ENCODE measurements at regions not wholly inside any gene's neighbourhood (a gene's known extent, or its start where the extent isn't known, plus 50 kb on each side); places are given as distances from the start of the nearest gene placed in this dataset.
"Not testable (repeated sequence)": the region's sequence is repeated elsewhere in the genome, so short reads cannot be mapped to it uniquely, and the experiment has no call there.

- DNase-seq (ENCODE audit: low read depth in 2 of 2) = no peak
Observed at GRCh38 chr6:19231878-19232561, 605.1 kb upstream of the ID4 start.

DNA sequence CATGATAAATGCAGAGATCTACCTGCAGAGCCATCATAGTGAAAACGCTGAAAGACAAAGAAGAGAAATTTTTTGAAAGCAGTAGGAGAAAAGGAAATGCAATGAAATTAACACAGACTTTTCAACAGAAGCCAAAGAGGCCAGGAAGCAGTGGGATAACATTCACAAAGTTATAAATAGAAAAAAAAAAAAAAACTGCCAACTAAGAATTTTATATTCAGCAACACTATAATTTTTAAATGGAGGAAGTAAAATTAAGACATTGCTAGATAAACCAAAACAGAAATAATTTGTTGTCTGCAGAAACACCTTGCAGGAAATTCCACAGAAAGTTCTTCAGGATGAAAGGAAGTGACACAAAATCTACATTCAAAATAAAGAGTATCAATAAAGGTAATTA, 591.5 kb upstream of the ID4 start:
- no peak for DNase-seq (ENCODE audit: low read depth in 2 of 2)

GRCh38 chr6:19247181-19247580, 590.0 kb upstream of the ID4 start:
- not testable (repeated sequence) for DNase-seq (ENCODE audit: low read depth in 2 of 2)

- not testable (repeated sequence) for DNase-seq (ENCODE audit: low read depth in 2 of 2)
Observed at GRCh38 chr6:19256123-19256522, 581.0 kb upstream of the ID4 start.

GRCh38 chr6:19261642-19262041, 575.5 kb upstream of the ID4 start:
- DNase-seq (ENCODE audit: low read depth in 2 of 2) = no peak

- no peak for DNase-seq (ENCODE audit: low read depth in 2 of 2)
Observed at GRCh38 chr6:19268117-19268516, 569.1 kb upstream of the ID4 start.

- DNase-seq (ENCODE audit: low read depth in 2 of 2) = no peak
Observed at GRCh38 chr6:19268718-19269117, 568.5 kb upstream of the ID4 start.

DNA sequence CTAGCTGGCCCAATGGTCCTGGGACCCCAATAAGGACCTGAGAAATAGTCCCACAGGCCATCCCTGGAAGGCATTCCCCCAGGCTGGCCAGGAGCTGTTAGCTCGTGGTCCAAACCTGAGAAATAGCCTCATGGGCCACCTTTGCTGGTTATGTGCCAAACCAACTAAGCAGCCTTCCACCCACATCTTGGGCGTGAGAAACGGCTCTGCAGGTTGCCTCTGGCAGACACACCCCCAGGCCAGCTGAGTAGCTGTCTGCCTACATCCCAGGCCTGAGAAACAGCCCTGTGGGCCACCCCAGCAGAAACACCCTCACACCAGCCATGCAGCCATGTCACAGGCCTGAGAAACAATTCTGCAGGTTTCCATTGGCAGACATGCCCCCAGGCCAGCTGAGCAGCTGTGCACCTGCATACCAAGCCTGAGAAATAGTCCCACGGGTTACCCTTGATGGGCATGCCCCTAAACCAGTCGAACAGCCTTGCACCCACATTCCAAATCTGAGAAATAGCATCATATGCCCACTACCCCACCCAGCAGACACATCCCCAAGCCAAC, 567.8 kb upstream of the ID4 start:
- no peak for DNase-seq (ENCODE audit: low read depth in 2 of 2)

- DNase-seq (ENCODE audit: low read depth in 2 of 2) = no peak
Observed at GRCh38 chr6:19270616-19271015, 566.6 kb upstream of the ID4 start.

DNA sequence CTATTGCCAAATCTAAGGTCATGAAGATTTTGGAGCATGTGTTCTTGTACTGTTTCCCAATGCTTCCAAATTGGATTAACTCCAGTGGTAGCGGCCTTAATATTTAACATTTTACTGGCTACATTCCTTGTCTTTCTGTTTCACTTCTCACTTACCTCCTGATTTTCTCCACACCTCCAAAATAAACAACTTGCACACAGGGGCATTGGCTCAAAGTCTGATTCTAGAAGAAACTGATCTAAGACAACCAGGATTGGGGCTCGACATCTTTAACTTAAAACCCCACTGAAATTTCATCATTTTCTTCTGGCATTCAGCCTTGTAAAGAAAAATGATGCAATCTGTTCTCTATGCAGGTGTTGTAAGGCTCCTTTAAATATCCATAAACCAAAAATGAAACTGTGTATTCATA, 557.9 kb upstream of the ID4 start:
- no peak for DNase-seq (ENCODE audit: low read depth in 2 of 2)

- no peak for DNase-seq (ENCODE audit: low read depth in 2 of 2)
Observed at GRCh38 chr6:19287928-19288327, 549.2 kb upstream of the ID4 start.

- DNase-seq (ENCODE audit: low read depth in 2 of 2) = no peak
Observed at GRCh38 chr6:19289457-19289856, 547.7 kb upstream of the ID4 start.

GRCh38 chr6:19297880-19298279, 539.3 kb upstream of the ID4 start:
- DNase-seq (ENCODE audit: low read depth in 2 of 2) = no peak

- DNase-seq (ENCODE audit: low read depth in 2 of 2) = no peak
Observed at GRCh38 chr6:19298421-19298820, 538.7 kb upstream of the ID4 start.

GRCh38 chr6:19299129-19299528, 538.0 kb upstream of the ID4 start:
- no peak for DNase-seq (ENCODE audit: low read depth in 2 of 2)

GRCh38 chr6:19301980-19302379, 535.2 kb upstream of the ID4 start:
- no peak for DNase-seq (ENCODE audit: low read depth in 2 of 2)

GRCh38 chr6:19303383-19303782, 533.8 kb upstream of the ID4 start:
- no peak for DNase-seq (ENCODE audit: low read depth in 2 of 2)

- DNase-seq (ENCODE audit: low read depth in 2 of 2) = no peak
Observed at GRCh38 chr6:19309661-19310060, 527.5 kb upstream of the ID4 start.

GRCh38 chr6:19311786-19312185, 525.4 kb upstream of the ID4 start:
- no peak for DNase-seq (ENCODE audit: low read depth in 2 of 2)

DNA sequence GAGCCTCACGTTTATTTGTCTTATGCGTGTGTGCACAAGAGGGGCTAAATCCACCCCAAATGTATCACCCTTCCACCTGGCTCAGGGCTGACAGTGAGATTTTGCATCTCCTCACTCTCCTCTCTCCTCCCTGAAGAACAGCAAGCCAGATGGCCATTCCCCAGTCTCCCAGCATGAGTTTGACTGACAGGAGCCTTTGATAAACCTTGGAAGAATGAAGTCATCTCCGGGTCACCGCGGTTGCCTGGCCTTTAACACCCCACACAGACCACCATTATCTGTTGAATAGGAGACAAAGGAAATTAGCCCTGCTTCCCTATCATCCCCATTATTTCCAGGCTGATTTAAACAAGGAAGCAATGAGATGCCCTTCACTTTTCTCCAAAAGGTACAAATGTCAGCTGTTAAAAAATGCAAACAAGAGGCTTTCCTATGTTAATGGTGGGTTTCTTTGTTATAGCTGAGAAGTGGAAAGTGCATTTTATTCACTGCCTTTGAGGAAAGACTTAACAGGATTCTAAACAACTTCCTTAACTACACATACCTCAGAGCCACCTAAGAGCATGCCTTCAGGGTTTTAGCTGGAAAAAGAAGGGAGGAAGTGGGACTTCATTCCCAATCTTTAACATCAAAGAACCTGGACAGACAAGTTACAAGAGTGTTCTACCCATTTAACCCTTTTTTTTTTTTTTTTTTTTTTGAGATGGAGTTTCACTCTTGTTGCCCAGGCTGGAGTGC, 524.8 kb upstream of the ID4 start:
- DNase-seq (ENCODE audit: low read depth in 2 of 2) = no peak

GRCh38 chr6:19317431-19317986, 519.7 kb upstream of the ID4 start:
- no peak for DNase-seq (ENCODE audit: low read depth in 2 of 2)

DNA sequence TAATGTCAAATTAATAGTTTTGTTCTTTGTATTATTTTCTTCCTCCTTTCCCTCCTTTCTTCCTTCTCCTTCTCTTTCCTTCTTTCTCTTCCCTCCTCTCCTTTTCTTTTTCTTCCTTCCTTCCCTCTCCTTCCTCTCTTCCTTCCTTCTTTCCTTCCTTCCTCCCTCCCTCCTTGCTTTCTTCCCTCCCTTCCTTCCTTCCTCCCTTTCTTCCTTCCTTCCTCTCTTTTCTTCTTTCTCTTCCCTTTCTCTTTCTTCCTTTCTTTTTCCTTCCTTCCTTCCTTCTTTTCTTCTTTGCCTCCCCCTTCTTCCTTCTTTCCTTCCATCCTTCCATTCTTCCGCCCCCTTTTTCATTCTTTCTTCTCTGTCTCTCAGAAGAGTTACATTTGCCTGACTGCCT, 518.2 kb upstream of the ID4 start:
- no peak for DNase-seq (ENCODE audit: low read depth in 2 of 2)

- no peak for DNase-seq (ENCODE audit: low read depth in 2 of 2)
Observed at GRCh38 chr6:19320111-19320581, 517.0 kb upstream of the ID4 start.

All from dermis microvascular lymphatic vessel endothelial cell (primary cell).